GM18867 (cell line): ENCODE measurements at regions not wholly inside any gene's neighbourhood (a gene's known extent, or its start where the extent isn't known, plus 50 kb on each side); places are given as distances from the start of the nearest gene placed in this dataset.
"Not testable (repeated sequence)": the region's sequence is repeated elsewhere in the genome, so short reads cannot be mapped to it uniquely, and the experiment has no call there.

ENCODE experiments used
- ATAC-seq: cut with Tn5 transposase; IDR thresholded peaks from one replicate; pipeline ENCODE4 v1.9.1; 2021; ENCODE audit warnings: mild to moderate bottlenecking, moderate library complexity; ENCODE audit not compliant: unreplicated experiment

- ATAC-seq: no peak
Observed at GRCh38 chr9:129416821-129417539, 203.9 kb downstream of the C9orf50 start.

DNA sequence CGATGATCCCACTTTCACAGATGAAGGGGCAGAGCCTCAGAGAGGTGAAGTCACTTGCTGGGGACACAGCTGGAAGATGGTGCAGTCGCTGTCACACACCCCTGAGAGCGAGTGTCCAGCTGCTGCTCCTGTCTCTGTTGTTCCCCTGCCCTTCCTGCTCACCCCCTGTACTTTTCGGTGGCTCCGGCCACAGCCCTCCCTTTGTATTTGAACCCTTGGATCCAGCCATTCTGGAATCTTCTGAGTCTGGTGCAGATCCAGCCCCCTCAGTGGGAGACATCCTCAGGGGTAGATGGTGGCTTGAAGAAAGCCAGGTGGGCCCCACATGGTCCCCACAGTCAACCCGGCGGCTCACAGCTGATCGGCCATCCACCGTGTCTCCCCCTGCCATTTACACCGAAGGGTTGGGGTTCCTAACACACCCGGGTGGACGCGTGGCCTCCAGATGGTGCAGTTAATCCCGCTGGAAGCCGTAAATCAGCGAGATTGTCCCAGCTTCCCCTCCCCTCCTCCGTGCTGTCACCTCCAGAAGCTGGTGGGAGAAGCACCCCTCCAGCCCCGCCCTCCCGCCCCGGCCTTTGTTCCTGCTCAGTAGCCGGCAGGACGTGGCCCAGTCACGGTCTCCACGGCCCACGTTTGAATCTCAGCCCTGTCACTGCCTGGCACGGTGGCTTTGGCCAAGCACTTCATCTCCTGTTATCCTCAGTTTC is 204.8 kb downstream of the C9orf50 start:
- ATAC-seq: no peak

DNA sequence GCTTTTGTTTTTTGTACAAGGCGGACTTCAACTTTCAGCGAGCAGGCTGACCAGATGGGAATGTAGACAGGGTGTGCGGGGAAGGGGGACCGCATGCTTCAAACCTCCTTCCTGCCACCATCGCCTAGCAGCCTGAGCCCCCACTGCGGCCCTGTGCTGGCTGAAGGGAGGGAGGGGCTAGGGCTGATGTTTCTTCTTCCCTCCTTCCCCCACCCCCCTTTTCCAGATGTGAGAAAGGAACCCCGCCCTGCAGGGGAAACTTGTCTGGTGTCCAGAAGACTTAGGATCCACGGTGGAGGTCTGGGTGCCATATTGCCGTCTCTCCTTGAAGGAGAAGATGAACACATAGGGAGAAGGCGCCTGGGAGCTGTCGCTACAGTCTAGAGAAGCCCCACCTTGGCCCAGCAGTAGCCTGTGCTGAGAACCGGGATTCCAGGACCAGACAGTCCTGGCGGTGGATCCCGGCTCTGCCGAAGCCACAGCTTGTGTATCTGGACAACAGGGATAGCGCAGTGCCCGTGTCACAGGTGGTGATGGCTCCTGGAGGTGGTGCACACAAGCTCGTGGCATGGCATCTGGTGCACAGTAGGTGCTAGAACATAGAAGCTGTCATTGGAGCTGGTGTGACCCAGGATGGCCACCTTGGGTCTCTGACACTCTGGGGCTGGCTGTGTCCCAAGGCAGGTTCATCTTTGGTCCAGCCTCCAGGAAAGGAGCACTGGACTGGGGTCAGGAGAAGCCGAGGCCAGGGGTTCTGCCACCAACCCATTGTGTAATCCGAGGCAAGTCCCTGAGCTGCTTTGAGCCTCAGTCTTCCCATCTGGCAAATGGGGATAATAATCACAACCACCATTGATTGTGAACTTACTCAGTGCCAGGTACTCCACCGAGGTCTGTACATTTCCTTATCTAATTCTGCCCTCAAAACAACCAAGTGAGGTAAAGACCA is 205.6 kb downstream of the C9orf50 start:
- no peak for ATAC-seq

- no peak for ATAC-seq
Observed at GRCh38 chr9:129414377-129414992, 206.4 kb downstream of the C9orf50 start.

DNA sequence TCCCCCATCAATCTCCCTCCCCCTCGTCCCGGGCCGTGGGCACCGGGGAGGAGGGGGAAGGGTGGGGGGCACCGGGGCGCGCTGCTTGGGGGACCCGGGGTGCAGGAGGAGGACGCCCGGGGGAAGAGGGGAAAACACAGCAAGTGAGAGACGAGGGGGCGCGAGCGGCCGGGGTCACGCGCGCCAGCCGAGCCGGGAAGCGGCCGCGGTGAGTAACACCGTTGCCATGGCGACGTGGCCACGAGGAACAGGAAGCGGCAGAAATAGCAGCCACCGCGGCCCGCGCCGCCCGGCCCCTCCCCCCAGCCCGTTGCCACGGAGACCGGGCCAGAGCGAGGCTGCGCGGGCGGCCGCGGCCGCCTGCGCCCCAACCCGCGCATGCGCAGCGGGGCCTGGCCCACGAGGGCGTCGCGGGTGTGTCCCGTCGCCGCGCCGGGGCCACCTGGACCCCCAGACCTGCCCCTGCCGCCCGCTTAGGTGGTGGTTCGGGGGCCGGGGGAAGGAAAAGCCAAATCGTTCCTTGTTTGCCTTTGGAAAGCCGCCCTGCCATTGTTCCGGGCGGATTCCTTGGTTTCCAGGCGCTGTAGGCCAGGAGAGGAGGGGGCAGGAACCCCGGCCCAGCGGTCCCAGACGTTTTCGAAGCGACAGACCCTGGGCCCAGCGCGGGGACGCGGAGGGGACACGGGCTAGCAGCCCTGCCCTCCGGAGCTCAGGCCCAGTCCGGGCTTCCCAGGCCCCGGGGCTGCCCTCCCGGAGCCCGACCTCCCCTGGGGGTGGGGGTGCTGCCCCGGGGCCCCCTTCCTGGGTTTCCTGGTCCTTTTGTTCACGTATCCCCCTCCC is 207.1 kb downstream of the C9orf50 start:
- peak; percentile 85 for ATAC-seq

DNA sequence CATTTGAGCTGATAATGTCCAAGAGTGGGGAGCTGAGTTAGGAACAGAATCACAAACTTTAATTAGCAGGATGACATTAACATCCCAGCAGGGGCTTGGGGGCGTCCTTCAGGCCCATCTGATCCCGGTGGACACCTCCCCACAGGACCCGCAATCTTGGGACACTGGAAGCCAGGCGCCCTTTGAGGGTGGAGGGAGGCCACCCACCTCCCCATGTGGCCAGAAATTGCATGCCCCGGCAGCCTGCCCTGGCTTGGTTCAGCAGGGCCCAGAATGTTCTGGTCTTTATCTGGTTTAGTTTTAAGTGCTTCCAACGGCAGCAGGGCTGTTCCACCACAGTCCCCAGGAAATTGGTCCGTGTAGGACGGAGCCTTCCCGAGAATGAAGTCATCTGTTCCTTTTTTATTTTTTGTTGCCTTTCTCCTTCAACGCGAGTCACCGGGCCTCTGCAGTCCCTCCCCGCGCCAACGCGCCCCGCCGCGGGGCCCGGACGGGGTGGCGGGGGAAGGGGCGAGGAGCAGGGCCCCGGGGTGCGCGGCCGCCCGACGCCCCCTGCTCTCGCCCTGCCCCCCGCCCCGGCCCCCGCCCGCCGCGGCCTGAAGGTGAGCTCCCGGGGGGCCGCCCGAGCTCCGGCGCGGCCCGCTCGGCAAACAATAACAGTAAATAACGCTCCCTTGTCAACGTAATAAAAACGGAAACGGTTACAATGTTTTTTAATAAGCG is 207.9 kb downstream of the C9orf50 start:
- ATAC-seq: no peak

GRCh38 chr9:129412176-129412813 is 208.6 kb downstream of the C9orf50 start:
- not testable (repeated sequence) for ATAC-seq

DNA sequence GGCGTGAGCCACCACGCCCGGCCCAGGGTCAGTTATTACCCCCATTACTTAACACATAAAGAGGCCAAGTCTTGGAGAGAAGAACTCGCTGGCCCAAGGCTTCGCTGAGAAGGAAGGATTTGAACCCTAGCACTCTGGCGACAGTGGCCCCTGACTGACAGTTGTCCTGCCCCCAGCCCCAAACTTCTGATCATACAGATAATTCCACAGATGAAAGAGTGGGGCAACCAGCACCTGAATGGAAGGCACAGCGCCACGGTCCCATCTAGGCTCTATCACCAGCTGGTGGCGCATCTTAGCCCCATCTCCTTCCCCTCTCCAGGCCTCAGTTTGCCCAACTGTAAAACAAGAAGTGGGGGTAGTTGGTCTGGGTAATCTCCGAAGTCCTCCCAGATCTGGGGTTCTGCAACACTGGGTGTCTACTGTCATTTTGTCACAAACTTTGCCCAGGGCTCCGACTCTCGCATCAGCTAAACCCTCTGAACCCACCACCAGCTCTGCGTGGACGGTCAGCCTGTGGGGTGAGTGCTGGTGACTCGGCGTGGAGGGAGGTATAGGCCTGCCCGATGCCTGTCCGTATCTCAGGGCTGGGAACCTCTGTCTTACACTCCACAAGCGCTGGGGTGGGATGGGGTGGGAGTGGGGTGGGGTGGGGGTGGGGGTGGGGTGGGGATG is 209.3 kb downstream of the C9orf50 start:
- no peak for ATAC-seq

DNA sequence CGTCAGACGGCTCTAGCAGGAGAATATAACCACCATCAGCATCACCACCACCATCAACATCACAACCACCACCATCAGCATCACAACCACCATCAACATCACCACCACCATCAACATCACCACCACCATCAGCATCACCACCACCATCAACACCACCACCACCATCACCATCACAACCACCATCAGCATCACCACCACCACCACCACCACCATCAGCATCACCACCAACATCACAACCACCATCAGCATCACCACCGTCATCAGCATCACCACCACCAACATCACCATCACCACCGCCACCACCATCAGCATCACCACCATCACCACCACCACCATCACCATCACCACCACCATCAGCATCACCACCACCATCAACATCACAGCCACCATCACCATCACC is 210.7 kb downstream of the C9orf50 start:
- no peak for ATAC-seq

DNA sequence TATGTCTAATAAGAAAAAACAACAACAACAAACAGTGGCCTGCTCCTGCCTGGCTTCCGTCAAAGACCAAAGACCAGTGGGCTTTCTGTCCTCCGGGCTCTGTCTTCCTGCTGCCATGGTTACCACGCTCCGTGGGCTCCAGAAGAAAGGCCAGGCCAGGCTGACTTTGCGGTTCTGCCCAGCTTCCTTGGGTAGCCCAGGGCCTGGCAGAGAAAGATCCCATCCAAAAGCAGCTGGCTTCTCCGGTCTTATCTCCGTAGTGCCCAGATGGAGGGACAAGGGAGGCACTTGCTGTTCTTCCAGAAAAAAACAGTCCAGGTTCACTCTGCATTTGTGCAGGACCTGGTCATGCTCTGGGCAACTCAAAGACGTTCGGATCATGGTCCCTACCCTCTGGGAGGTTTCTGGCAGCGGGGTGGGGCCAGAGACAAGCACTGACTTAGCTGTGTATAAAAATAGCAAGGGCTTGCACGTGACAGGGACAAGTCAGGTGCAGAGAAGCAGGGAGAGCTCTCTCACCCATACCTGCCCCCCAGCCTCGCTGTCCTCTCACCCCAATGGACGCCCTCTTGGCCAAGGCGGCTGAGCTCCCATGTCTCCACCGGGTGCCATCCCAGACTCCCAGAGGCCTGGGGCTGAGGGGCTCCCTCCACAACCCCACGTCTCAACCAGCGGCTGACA is 212.2 kb downstream of the C9orf50 start:
- no peak for ATAC-seq

DNA sequence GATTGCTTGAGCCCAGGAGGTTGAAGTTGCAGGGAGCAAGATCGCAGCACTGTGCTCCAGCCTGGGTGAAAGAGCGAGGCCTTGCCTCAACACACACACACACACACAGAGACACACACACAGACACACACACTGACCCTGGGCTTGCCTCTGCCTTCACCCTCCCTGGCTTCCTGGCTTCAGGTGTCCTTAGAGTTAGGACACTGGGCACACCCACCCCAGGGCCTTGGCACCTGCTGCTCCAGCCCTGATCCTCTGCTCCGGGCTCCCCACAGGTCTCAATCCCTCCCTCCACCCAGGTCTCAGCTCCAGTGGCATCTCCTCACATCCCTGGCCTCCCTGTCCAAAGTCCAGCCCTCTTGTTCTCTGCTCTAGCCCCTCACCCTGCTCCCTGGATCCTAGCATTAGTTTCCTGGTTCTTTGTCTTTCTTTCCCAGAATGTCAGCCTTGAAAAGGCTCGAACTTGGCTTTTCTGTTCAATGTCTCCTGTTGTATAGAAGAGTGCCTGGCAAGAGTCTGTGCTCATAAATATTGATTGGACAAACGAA is 212.9 kb downstream of the C9orf50 start:
- ATAC-seq: no peak

GRCh38 chr9:129406278-129407225 is 214.3 kb downstream of the C9orf50 start:
- no peak for ATAC-seq

DNA sequence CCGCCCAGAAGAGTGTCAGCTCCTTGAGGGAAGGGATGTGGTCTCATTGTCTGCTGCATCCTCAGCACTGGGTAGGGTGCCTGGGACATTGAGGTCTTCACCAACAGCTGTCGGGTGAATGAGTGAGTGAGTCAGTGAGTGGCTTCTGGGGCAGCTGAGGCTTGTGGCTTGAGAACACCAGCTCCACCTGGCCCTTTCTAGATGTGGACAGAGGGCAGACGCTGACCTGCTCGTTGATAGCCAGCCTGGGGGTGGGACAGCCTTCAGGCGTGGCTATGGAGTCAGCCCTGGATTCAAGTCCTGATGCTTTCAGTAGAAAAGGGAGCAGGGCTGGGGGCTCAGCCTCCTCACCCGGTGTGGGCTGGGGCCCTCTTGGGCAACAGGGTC is 215.1 kb downstream of the C9orf50 start:
- no peak for ATAC-seq

DNA sequence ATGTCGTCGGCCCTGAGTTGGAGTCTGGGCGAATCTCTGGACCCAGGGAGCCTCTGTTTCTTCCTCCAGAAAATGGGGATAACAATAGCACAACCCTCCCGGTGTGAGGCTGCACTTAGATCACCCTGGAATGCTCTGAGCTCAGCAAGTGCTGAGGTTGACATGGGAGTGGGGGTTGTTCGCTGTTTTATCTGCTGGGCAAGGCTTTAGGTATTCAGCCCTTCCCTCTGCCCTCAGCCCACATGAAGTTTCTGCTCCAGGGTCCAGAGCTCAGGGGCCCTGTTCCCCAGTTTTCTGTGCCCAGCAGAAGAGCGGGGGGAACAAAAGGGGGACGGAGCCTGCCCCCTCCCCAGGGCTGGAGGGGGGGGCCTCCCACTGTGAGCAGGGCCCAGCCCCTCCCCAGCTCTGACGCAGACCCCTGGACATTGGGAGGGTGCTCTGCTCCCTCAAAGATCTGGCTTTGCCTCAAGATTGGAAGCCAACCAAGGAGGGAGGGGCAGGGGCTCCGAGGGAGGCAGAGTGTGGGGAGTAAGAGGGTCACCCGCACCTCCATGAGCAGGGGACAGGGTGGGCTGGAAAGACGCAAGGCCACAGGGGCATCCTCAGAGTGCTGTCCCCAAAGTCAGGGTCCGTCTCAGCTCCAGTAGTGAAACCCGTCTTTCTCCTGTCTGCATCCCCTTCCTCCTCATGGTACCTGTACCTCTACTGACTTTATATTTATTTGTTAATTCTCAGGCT is 215.6 kb downstream of the C9orf50 start:
- ATAC-seq: no peak

DNA sequence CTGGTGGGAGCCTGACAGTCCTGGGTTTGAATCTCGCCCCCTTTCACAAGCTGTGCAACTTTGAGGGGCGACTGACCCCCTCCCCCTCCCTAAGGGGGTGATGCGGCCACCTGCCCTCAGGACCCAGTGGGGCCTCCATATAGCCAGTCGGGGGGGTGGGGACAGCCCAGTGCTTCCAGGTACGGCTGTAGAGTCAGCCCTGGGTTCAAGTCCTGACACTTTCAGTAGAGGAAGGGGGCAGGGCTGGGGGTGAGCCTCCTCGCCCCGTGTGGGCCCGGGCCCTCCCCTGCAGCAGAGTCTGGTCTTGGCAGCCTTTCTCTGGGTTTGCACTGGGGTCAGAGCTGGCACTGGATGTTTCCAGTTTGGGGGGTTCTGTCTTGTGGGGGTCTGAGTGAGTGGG is 216.3 kb downstream of the C9orf50 start:
- no peak for ATAC-seq
